Hepatocyte (in vitro differentiated cells): ENCODE measurements at regions not wholly inside any gene's neighbourhood (a gene's known extent, or its start where the extent isn't known, plus 50 kb on each side); places are given as distances from the start of the nearest gene placed in this dataset.

Experiments used
- DNase-seq: peaks from one replicate; pipeline ENCODE4 v3.0.0-alpha.2; 2016; ENCODE audit warnings: low spot score
- H2AFZ ChIP-seq: fragments of 200-600 bp; sonication (generic); 2 replicates; pipeline ENCODE4 v1.6.0; 2016; ENCODE audit warnings: antibody characterized with exemption, mild to moderate bottlenecking
- H3K27ac ChIP-seq: fragments of 200-600 bp; sonication (generic); 2 replicates; pipeline ENCODE4 v1.5.1; 2016; ENCODE audit warnings: mild to moderate bottlenecking
- H3K27me3 ChIP-seq: fragments of 200-600 bp; sonication (generic); 2 replicates; pipeline ENCODE4 v1.6.1; 2016
- H3K36me3 ChIP-seq: fragments of 200-600 bp; sonication (generic); replicated peaks from 2 replicates; pipeline ENCODE4 v1.5.1; 2016; ENCODE audit warnings: low read depth; ENCODE audit not compliant: insufficient read depth
- H3K4me1 ChIP-seq: fragments of 200-600 bp; sonication (generic); 2 replicates; pipeline ENCODE4 v1.5.1; 2016; ENCODE audit warnings: mild to moderate bottlenecking, moderate library complexity; ENCODE audit not compliant: insufficient read depth
- H3K4me2 ChIP-seq: fragments of 200-600 bp; sonication (generic); 2 replicates; pipeline ENCODE4 v1.6.0; 2016
- H3K4me3 ChIP-seq: fragments of 200-600 bp; sonication (generic); 2 replicates; pipeline ENCODE4 v1.5.1; 2016; ENCODE audit warnings: mild to moderate bottlenecking
- H3K79me2 ChIP-seq: fragments of 200-600 bp; sonication (generic); 2 replicates; pipeline ENCODE4 v1.6.0; 2017; ENCODE audit warnings: mild to moderate bottlenecking
- H3K9me2 ChIP-seq: fragments of 200-600 bp; sonication (generic); replicated peaks from 2 replicates; pipeline ENCODE4 v1.6.0; 2017; ENCODE audit warnings: mild to moderate bottlenecking; ENCODE audit not compliant: insufficient read depth
- H3K9me3 ChIP-seq: fragments of 200-600 bp; sonication (generic); 2 replicates; pipeline ENCODE4 v1.5.1; 2016; ENCODE audit warnings: low read depth, mild to moderate bottlenecking
- H4K20me1 ChIP-seq: fragments of 200-600 bp; sonication (generic); 2 replicates; pipeline ENCODE4 v1.6.0; 2016; ENCODE audit warnings: mild to moderate bottlenecking; ENCODE audit not compliant: insufficient read depth, poor library complexity, severe bottlenecking
- EZH2 ChIP-seq: fragments of 200-600 bp; sonication (generic); IDR thresholded peaks from 2 replicates; pipeline ENCODE4 v1.6.1; 2016; ENCODE audit warnings: antibody characterized with exemption, mild to moderate bottlenecking, borderline replicate concordance
- EZH2phosphoT487 ChIP-seq: fragments of 200-600 bp; sonication (generic); IDR thresholded peaks from one replicate; pipeline ENCODE4 v1.6.1; 2018; ENCODE audit warnings: antibody characterized with exemption, mild to moderate bottlenecking, low read depth, moderate library complexity; ENCODE audit not compliant: unreplicated experiment, severe bottlenecking
- WGBS: methylation state at CpG from one replicate; pipeline ENCODE4 v1.1.6; 2016; ENCODE audit warnings: low lambda C conversion rate; ENCODE audit errors: missing lambda C conversion rate; 5-methylcytosine and 5-hydroxymethylcytosine counted together
- TF ChIP-seq, protein P1 (sequence below): fragments of 200-600 bp; sonication (generic); IDR thresholded peaks from 2 replicates; pipeline ENCODE4 v1.5.1; 2016; ENCODE audit warnings: antibody characterized with exemption, mild to moderate bottlenecking; ENCODE audit not compliant: poor library complexity

DNA sequence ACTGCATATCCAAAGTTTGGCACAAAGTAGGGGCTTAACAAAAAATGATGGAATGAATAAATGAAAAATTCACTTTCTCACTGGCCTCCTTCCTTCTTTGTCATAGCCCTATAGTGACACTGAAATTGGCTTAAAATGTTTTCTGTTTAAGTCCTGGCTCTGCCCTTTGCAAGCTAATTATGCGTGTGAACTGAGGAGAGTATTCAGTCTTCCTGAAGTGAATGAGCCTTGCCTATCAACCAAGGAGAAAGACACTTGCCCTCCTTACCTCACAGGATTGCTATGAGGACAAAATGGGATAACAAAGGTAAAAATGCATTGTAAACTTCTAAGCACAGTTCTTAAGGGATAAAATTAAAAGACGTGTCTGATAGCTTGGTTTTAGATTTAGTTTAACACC lies 729.8 kb upstream of the ANO3 start:
- H3K4me1 ChIP-seq, result no peaks in the 10 kb centered on the region
- DNase-seq, result no peak
- TF ChIP-seq EZH2, result no peak
- TF ChIP-seq, protein P1, sequence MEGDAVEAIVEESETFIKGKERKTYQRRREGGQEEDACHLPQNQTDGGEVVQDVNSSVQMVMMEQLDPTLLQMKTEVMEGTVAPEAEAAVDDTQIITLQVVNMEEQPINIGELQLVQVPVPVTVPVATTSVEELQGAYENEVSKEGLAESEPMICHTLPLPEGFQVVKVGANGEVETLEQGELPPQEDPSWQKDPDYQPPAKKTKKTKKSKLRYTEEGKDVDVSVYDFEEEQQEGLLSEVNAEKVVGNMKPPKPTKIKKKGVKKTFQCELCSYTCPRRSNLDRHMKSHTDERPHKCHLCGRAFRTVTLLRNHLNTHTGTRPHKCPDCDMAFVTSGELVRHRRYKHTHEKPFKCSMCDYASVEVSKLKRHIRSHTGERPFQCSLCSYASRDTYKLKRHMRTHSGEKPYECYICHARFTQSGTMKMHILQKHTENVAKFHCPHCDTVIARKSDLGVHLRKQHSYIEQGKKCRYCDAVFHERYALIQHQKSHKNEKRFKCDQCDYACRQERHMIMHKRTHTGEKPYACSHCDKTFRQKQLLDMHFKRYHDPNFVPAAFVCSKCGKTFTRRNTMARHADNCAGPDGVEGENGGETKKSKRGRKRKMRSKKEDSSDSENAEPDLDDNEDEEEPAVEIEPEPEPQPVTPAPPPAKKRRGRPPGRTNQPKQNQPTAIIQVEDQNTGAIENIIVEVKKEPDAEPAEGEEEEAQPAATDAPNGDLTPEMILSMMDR, result no peak

DNA sequence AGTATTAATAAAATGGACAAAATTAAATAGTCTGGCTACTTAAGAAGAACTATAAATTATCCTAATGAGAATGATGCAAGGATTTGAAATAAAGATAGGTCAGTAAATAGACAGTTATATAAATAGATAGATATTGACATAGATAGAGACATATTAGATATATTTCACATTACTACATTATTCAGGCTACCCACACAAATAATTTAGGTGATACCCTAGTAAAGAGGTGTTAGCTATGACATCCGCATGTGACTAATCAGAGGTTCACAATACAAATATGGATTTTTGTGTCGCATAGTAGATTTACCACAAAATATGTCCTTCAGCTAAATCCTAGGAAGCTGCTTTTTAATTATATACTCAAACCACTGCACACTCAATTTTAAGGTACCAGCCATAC lies 729.0 kb upstream of the ANO3 start:
- Histone ChIP-seq H3K4me2 (no peak overlapping the region), H3K4me1 (no peaks in the 10 kb centered on the region), H3K27me3 (no peaks in the 10 kb centered on the region), H4K20me1 (no peaks in the 10 kb centered on the region), H3K36me3 (no peaks in the 10 kb centered on the region), H2AFZ (no peak overlapping the region), H3K79me2 (no peaks in the 10 kb centered on the region), H3K27ac (no peak overlapping the region), H3K9me3 (no peaks in the 10 kb centered on the region), H3K9me2 (no peaks in the 10 kb centered on the region), H3K4me3 (no peak overlapping the region)
- 98% methylated on average over 2 of the region's 2 CpGs for WGBS
- DNase-seq, result no peak
- TF ChIP-seq, protein P1, result no peak
- TF ChIP-seq EZH2 (no peak), EZH2phosphoT487 (no peak)

More for the DNA sequence above, 729.8 kb upstream of the ANO3 start:
- Histone ChIP-seq H3K4me2 (no peak overlapping the region), H2AFZ (no peak overlapping the region), H4K20me1 (no peaks in the 10 kb centered on the region), H3K27me3 (no peaks in the 10 kb centered on the region), H3K36me3 (no peaks in the 10 kb centered on the region), H3K9me3 (no peaks in the 10 kb centered on the region), H3K9me2 (no peaks in the 10 kb centered on the region), H3K4me3 (no peak overlapping the region), H3K79me2 (no peaks in the 10 kb centered on the region), H3K27ac (no peak overlapping the region)
- 72% methylated on average over 2 of the region's 2 CpGs for whole genome bisulfite sequencing

DNA sequence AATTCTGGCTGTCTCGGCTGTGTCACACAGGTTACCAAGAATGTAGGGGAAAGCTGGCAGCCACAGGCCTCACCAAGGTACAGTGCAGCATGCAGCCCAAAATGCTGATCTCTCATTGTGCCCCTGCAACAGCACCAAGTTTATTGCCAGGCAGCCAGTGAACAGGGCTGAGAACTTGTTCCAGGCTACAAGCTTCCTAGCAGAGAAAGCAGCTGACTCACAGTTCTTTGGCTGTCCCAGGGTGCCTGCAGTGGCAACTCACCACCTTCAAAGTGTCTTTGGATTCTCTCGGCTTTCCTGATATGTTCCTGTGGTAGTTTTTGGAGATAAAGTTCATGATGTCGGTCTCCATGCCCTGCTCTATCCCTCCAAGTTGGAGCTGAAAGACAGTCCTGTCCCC lies 719.1 kb upstream of the ANO3 start:
- no peaks in the 10 kb centered on the region for H3K36me3 ChIP-seq
- H2AFZ ChIP-seq, result no peak overlapping the region
- no peak overlapping the region for H3K27ac ChIP-seq
- no peaks in the 10 kb centered on the region for H3K4me1 ChIP-seq
- no peak for DNase-seq
- no peaks in the 10 kb centered on the region for H4K20me1 ChIP-seq
- no peaks in the 10 kb centered on the region for H3K9me2 ChIP-seq
- H3K4me3 ChIP-seq, result no peak overlapping the region
- H3K4me2 ChIP-seq, result no peak overlapping the region
- no peak for TF ChIP-seq EZH2phosphoT487
- no peak for TF ChIP-seq EZH2
- TF ChIP-seq, protein P1, result no peak
- no peaks in the 10 kb centered on the region for H3K9me3 ChIP-seq
- WGBS, result 82% methylated on average over 3 of the region's 3 CpGs
- H3K79me2 ChIP-seq, result no peaks in the 10 kb centered on the region
- H3K27me3 ChIP-seq, result no peaks in the 10 kb centered on the region

DNA sequence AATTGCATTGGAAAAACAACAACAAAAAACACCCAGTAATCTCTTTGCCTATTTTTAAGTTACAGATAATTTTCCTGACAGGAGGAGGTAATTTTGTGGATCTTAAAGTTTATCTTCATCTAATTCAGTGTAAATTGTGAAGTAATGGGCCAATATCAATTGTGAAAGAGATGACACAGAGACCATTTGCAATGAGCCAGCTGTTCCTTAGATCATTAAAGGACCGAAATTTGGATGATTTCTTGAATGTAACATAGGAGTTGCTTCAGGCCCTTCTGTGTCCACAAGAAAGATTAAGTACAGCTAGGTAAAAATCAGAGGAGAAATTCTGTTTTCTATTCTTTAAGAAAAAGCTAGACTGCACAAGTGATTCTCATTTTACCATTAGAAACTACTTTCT lies 718.5 kb upstream of the ANO3 start:
- Histone ChIP-seq H3K27me3 (no peaks in the 10 kb centered on the region), H3K36me3 (no peaks in the 10 kb centered on the region), H3K9me2 (no peaks in the 10 kb centered on the region), H3K9me3 (no peaks in the 10 kb centered on the region), H3K4me1 (no peaks in the 10 kb centered on the region), H3K79me2 (no peaks in the 10 kb centered on the region), H3K27ac (no peak overlapping the region), H3K4me3 (no peak overlapping the region), H3K4me2 (no peak overlapping the region), H4K20me1 (no peaks in the 10 kb centered on the region), H2AFZ (no peak overlapping the region)
- 79% methylated on average over 1 of the region's 1 CpG for WGBS
- no peak for DNase-seq
- TF ChIP-seq, protein P1, result no peak
- no peak for TF ChIP-seq EZH2phosphoT487
- TF ChIP-seq EZH2, result no peak
